ENCODE measurements at regions not wholly inside any gene's neighbourhood (a gene's known extent, or its start where the extent isn't known, plus 50 kb on each side); places are given as distances from the start of the nearest gene placed in this dataset.
A peak's percentile ranks its signal among the peaks of the same experiment; 100 is the strongest.
"Not testable (repeated sequence)": the region's sequence is repeated elsewhere in the genome, so short reads cannot be mapped to it uniquely, and the experiment has no call there.

- no peak for DNase-seq (ENCODE audit: low spot score in 2 of 2)
- Histone ChIP-seq H3K4me3 (no peak overlapping the region), H3K27ac (no peak overlapping the region), H3K9me3 (no peaks in the 10 kb centered on the region), H3K36me3 (no peaks in the 10 kb centered on the region), H3K27me3 (no peaks in the 10 kb centered on the region), H3K4me1 (no peaks in the 10 kb centered on the region)
- TF ChIP-seq, protein P1, sequence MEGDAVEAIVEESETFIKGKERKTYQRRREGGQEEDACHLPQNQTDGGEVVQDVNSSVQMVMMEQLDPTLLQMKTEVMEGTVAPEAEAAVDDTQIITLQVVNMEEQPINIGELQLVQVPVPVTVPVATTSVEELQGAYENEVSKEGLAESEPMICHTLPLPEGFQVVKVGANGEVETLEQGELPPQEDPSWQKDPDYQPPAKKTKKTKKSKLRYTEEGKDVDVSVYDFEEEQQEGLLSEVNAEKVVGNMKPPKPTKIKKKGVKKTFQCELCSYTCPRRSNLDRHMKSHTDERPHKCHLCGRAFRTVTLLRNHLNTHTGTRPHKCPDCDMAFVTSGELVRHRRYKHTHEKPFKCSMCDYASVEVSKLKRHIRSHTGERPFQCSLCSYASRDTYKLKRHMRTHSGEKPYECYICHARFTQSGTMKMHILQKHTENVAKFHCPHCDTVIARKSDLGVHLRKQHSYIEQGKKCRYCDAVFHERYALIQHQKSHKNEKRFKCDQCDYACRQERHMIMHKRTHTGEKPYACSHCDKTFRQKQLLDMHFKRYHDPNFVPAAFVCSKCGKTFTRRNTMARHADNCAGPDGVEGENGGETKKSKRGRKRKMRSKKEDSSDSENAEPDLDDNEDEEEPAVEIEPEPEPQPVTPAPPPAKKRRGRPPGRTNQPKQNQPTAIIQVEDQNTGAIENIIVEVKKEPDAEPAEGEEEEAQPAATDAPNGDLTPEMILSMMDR (IDR thresholded peaks at IDR 0.05) = no peak
- intact Hi-C loops (cut with DNase I) = no loop called here
These were observed 167.2 kb downstream of the HMHB1 start for GRCh38 chr5:143979044-143979690.

- TF ChIP-seq, protein P1 (IDR thresholded peaks at IDR 0.05) = no peak
- Histone ChIP-seq H3K27ac (no peak overlapping the region), H3K9me3 (no peaks in the 10 kb centered on the region), H3K27me3 (no peaks in the 10 kb centered on the region), H3K4me3 (no peak overlapping the region), H3K4me1 (no peaks in the 10 kb centered on the region), H3K36me3 (no peaks in the 10 kb centered on the region)
- intact Hi-C loops (cut with DNase I) = no loop called here
- DNase-seq (ENCODE audit: low spot score in 2 of 2) = no peak
These were observed 168.5 kb downstream of the HMHB1 start for GRCh38 chr5:143980506-143980905.

GRCh38 chr5:143982957-143983356, 171.0 kb downstream of the HMHB1 start:
- H3K4me3 ChIP-seq; H3K27me3 ChIP-seq; H3K4me1 ChIP-seq; H3K9me3 ChIP-seq; DNase-seq (ENCODE audit: low spot score in 2 of 2); intact Hi-C loops (cut with DNase I); H3K27ac ChIP-seq; H3K36me3 ChIP-seq: not testable (repeated sequence)

DNA sequence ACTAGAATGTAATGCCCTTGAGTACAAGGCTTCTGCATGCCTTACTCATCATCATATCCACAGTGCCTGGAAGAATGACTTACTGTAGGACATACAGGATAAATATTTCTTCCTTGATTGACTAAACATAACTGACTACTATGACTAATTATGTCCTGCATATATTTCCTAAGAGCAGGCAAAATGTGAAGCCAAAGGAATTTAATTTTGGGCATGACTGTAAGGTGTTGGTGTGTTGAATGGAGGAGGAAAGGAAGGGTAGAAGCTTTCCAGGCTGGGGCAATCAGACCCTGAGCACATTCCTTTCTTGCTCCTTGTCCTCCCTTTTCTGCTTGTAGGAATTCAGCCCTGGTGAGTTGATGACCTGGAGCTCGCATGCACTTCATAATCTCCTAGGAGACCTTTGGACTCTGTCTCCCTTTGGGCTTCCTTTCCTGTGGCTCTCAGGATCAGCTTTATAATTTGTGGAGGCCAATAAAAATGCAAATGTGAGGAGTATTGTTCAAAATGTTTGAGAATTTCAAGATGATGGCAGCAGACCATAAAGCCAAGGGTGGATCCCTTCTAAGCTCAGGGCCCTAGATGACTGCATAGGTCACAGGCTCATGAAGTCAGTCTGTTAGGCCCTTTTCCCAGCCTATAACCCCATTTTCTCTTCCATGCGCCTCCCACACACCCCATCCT, 174.0 kb downstream of the HMHB1 start:
- DNase-seq (ENCODE audit: low spot score in 2 of 2) = no peak
- TF ChIP-seq, protein P1 (IDR thresholded peaks at IDR 0.05) = no peak
- Histone ChIP-seq H3K4me3 (no peak overlapping the region), H3K9me3 (no peaks in the 10 kb centered on the region), H3K27ac (peak overlapping the region; percentile 36 to 55), H3K27me3 (no peaks in the 10 kb centered on the region), H3K4me1 (peaks cover 0 to 10% of the 10 kb centered on the region in 2 donors), H3K36me3 (no peaks in the 10 kb centered on the region)
- intact Hi-C loops (cut with DNase I) = no loop called here

DNA sequence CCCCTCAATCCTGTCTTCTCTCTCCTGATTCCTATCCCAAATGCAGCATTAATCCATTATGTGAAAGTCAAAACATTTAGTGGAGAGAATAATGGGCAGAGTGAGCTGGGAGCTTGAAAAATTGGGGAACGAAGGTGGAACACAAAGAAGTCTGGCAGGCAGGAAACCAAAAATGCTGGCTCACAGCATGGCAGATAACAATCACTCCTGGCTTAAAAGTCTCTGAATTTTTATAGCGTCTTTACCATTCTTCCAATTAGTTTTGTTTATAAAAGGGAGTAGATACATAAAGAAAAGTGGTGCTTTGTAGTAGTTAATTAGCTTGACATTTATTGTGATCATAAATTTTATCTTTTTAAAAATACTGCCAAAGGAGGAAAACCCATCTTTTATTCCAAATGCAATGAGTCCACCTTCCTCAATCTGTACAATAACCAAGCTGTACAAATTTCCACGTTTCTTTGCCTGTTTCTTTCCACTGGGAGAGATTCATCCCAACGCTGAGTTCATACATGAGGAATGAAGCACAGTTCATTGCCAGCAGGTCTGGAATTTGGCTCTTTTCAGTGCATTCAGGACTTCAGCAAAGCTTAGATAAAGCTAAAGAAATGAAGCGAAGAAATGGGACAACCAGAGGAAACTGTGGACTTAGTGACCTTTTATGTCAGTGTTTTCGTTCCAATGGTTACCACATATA, 174.7 kb downstream of the HMHB1 start:
- H3K36me3 ChIP-seq = no peaks in the 10 kb centered on the region

More for the DNA sequence above, 174.7 kb downstream of the HMHB1 start:
- DNase-seq (ENCODE audit: low spot score in 2 of 2) = no peak
- TF ChIP-seq, protein P1 (IDR thresholded peaks at IDR 0.05) = no peak
- peaks cover 0 to 10% of the 10 kb centered on the region in 2 donors for H3K4me1 ChIP-seq
- peak overlapping the region; percentile 36 to 55 for H3K27ac ChIP-seq
- intact Hi-C loops (cut with DNase I) = no loop called here
- no peak overlapping the region for H3K4me3 ChIP-seq
- H3K9me3 ChIP-seq = no peaks in the 10 kb centered on the region
- H3K27me3 ChIP-seq = no peaks in the 10 kb centered on the region
